ENCODE measurements at regions not wholly inside any gene's neighbourhood (a gene's known extent, or its start where the extent isn't known, plus 50 kb on each side); places are given as distances from the start of the nearest gene placed in this dataset.

DNA sequence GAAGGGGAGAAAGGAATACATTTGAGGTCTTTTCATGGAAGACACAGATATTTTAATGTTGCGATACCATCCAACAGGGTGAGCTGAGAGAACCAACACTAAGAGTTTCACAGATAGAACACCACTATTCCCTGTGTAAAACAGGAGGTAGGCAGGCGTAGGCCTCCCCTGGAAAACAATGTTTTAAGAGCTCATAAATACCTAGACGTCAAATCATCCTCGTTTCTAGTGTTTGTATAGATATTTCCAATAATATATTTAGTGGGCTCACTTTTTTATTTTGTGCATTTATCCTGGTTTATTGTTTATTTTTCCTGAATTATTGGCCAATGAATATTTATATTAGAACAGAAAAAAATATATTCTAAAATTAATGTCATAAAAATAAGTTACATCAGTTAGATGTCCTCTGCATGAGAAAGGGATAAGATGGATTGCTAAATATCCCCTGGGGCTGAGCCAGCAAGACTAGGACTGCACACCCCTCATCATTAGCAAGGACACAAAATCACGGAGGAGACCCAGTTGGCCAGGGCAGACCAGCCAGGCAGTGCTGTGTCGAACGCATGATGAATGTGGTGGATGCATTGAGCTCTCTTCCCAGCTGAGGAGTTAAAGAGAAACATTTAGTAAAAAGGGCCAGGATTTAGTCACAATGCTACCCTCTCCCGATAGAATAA is 380.5 kb downstream of the C6orf118 start:
- TF ChIP-seq POLR2AphosphoS5 (IDR thresholded peaks at IDR 0.05; ENCODE audit: low read depth, low read length) (no peak), TAF1 (IDR thresholded peaks at IDR 0.05; ENCODE audit: borderline replicate concordance, insufficient read depth, low read length) (no peak), FOXP2 (optimal IDR thresholded peaks at IDR 0.05; ENCODE audit: borderline replicate concordance, extremely low read depth, extremely low read length, insufficient read depth) (no peak), SIN3A (IDR thresholded peaks at IDR 0.05; ENCODE audit: borderline replicate concordance, insufficient read depth, low read length) (no peak)
- TF ChIP-seq, protein P1, sequence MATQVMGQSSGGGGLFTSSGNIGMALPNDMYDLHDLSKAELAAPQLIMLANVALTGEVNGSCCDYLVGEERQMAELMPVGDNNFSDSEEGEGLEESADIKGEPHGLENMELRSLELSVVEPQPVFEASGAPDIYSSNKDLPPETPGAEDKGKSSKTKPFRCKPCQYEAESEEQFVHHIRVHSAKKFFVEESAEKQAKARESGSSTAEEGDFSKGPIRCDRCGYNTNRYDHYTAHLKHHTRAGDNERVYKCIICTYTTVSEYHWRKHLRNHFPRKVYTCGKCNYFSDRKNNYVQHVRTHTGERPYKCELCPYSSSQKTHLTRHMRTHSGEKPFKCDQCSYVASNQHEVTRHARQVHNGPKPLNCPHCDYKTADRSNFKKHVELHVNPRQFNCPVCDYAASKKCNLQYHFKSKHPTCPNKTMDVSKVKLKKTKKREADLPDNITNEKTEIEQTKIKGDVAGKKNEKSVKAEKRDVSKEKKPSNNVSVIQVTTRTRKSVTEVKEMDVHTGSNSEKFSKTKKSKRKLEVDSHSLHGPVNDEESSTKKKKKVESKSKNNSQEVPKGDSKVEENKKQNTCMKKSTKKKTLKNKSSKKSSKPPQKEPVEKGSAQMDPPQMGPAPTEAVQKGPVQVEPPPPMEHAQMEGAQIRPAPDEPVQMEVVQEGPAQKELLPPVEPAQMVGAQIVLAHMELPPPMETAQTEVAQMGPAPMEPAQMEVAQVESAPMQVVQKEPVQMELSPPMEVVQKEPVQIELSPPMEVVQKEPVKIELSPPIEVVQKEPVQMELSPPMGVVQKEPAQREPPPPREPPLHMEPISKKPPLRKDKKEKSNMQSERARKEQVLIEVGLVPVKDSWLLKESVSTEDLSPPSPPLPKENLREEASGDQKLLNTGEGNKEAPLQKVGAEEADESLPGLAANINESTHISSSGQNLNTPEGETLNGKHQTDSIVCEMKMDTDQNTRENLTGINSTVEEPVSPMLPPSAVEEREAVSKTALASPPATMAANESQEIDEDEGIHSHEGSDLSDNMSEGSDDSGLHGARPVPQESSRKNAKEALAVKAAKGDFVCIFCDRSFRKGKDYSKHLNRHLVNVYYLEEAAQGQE (IDR thresholded peaks at IDR 0.05; ENCODE audit: insufficient read depth in 1 of 2, low read depth in 2 of 2, low read length in 2 of 2), result no peak
